NCI-H2029 (cell line): ENCODE measurements at regions not wholly inside any gene's neighbourhood (a gene's known extent, or its start where the extent isn't known, plus 50 kb on each side); places are given as distances from the start of the nearest gene placed in this dataset.

Experiments used
- DNase-seq: peaks from one replicate; lab custom pipeline; 2025; lab: John Stamatoyannopoulos, UW

DNA sequence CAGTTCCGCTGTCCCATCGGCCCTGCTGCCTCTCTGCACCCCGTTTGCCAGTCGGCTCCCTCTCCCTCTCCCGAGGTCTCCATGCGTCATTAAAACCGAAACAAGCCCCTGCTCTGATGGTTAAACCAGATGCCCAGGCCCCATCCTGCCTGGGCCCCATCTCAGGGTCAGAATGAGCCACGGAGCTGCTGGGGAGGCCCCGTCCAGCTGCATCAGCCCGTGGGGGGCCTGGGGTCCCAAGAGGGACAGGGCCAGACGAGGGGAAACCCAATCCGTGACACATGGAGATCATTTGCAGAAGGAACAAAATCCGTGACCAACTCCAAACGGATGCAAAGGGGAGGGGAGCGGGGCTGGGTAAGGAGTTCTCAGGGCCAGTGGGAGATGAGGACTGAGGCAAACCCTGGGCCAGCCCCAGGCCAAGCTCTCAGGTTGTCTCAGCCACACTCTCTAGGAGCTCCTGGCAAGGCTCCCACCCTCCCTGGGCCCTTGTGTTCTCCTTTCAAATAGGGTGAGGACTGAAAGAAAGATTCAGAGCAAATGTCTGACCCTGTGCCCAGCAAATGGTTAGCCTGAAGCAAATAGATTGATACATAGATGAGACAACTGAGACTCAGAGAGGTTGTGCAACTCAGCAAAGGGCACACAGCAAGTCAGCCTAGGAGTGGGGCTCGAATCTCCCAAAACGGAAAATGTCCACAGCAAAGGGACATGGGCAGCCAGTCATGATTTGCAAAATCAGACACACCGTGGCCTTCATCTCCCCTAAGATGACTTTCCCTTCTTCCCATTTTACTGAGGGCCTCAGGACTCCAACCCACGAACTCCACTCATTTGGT, 162.1 kb downstream of the MN1 start:
- no peak for DNase-seq

DNA sequence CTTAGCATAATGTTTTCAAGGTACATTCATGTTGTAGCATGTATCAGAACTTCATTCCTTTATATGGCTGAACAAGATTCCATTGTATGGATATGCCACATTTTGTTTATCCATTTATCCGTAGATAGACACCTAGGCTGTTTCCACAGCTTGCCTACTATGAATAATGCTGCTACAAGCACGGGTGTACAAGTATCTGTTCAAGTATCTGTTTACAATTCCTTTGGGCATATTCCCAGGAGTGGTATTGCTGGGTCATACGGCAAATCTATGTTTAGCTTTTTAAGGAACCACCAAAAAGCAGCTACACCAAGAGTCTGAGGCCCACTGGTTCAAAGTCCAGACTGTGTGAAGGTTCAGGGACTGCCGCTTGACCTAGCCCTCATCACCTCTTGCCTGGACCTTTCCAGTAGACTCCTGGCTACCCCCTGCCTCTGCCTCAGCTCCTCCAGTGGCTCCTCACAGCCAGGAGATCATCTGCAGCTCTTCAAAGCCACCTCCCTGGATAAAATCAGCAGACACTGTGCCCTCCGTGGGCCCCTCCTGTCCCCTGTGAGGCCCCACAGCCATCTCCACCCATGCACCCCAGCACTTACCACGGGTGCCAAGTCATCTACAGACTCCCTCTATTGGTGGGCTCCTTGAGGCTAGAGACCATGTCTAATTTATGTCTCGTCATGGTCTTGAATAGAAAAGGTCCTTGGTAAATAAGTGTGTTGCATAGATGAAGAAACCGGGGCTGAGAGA, 160.3 kb downstream of the MN1 start:
- no peak for DNase-seq

GRCh38 chr22:27642104-27642800, 159.3 kb downstream of the MN1 start:
- no peak for DNase-seq

DNA sequence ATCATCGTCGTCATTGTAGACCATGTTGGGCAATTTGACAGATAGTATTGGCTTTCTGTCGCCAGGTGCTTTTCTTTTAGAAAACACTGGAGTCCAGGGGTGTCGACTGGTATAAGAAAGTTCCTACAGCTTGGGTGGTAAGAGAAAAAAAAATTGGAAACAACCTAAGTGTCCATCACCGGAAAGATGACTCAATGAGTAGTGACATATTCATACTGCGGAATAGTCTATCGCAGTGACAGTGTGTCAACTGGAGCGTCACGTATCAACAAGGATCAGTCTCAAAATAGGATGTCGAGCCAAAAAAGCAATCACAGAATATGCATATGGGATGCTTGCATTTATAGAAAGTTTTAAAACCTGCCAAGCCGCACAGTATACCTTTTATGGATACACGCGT, 157.6 kb downstream of the MN1 start:
- DNase-seq = no peak

GRCh38 chr22:27644566-27644965, 157.0 kb downstream of the MN1 start:
- no peak for DNase-seq

DNA sequence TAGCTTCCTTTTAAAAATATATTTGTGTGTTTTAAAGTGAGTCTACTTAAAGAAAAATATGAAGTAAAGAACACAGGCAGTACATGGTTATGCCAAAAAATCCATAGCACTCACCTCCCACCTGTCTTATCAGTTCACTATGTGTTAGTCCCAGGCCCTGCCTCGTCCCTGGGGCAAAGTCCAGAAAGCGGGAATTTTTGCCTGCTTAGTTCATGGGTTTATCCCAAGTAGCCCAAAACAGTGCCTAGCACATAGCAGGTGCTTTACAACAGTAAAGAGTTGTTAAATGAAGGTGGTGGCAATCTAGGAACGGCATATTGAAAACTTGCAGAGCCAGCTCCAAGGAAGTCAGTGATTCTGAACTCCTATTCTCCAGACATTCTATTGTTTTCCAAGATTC, 154.0 kb downstream of the MN1 start:
- DNase-seq = no peak

- no peak for DNase-seq
Measured at GRCh38 chr22:27648074-27648473, 153.5 kb downstream of the MN1 start.

DNA sequence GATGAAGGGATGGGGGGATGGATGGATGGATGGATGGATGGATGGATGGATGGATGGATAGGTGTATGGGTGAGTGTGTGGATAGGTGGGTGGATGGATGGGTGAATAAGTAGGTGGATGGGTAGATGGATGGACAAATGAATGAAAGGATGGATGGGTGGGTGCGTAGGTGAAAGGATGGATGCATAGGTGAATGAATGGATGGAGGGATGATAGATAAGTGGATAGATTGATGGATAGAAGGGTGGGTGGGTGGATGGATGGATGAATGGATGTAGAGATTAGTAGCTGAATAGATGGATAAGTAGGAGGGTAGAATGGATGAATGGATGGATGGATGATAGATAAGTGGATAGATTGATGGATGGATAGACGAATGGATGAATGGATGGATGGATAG, 152.7 kb downstream of the MN1 start:
- DNase-seq = no peak

DNA sequence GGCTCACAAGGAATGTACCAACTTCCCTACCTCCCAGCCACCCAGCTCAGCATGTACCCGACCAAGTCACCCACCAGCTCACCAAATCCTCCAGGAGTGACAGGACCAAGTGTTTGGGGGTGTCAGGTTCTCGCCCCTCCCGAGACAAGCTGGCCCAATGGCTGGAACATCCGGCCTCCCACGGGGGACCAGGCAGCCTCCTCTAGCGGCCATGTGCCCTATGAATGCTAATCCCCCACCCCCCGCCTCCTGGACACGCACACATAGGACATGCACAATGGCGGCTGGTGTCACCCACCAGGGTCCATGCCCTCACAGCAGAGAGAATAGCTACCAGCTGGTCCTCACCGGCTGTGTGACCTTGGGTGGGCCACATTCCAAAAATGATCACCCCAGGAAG, 151.0 kb downstream of the MN1 start:
- DNase-seq = no peak

DNA sequence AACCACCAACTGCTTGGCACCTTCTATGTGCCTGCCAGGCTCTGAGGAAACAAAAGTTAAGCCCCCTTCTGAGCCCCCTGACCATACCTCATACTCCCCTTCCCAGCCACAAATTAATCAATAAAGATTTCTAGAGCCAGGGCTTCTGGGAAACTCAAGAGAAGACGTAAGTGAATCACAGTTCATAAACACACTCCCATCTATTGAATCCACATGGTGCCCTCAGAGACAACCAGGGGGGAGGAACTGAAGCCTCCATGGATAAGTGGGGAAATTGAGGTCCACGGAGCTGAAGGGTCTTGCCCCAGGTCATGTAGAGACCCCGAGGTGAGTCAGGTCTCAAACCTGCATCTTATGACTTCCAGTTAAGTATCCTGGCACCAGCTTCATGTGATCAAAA, 150.6 kb downstream of the MN1 start:
- no peak for DNase-seq

GRCh38 chr22:27651486-27651885, 150.1 kb downstream of the MN1 start:
- no peak for DNase-seq

DNA sequence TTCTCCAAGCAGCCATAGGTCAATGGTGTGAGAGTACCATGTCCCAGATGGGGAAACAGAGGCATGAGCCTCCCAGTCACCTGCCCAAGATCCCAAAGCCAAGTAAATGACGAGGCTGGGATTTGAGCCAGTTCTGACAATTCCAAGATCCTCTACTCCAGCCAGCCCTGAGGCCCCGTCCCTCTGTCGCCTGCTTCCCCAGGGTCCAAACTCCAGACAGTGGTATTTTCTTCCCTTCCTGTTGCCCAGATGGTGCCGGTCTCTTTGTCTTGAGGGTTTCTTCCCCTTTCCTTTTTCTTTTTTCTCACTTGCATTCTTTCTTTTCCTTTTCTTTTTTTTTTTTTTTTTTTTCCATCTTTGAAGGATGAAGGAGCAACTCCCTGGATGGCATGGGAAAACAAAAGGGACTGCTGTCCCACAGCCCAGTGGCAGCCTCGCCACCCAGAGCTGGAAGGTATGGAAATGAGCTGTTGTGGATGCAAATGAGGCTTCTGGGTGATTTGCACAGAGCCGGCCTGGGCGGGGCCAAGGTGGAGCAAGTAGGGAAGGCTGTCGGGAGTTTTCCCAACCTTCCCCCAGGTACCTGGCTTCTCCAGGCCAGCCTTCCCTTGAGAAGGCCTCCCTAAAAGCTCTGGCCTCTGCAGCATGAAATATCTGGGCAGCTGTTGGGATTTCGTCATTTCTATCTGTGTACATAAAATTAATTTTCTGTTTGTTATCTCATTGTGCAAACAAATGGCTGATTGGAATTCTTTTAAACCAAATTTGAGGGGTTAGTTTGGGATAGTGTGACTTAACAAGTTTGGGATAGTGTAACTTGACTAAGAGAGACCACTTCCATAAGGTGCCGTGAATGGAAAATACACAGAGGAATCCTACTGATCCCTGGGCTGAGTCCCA, 146.8 kb downstream of the MN1 start:
- DNase-seq = no peak

DNA sequence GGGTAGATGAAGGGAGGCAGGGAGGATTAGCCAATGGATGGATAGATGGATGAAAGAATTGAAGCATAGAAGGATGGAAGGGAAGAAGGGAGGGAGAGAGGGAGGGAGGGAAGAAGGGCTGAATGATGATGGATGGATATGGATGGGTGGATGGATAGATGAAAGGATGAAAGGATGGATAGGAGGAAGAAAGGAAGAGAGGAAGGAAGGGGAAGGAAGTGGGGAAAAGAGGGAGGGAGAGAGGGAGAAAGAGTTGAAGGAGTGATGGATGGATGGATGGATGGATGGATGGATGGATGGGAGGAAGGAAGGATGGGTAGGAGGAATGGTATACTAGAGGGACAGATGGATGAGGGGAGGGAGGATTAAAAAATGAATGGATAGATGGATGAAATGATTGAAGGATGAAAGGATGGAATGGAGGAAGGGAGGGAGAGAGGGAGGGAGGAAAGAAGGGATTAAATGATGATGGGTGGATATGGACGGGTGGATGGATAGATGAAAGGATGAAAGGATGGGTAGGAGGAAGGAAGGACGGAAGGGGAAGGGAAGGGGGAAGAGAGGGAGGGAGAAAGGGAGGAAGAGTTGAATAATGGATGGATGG, 145.9 kb downstream of the MN1 start:
- DNase-seq = no peak

DNA sequence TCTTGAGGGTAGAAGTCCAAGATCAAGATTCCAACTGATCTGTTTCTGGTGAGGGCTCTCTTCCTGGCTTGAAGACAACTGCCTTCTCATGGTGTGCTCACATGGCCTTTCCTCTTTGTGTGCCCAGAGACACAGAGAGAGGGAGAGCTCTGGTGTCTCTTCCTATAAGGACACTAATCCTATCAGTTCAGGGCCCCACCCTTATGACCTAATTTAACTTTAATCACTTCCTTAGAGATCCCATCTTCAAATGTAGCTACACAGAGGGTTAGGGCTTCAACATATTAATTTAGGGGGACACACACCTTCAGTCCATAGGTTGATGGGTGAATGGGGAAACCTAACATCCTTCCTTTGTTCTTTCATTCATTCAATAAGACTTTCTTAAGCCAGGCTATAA, 144.6 kb downstream of the MN1 start:
- DNase-seq = no peak

- DNase-seq = no peak
Measured at GRCh38 chr22:27660306-27660705, 141.2 kb downstream of the MN1 start.

GRCh38 chr22:27662359-27663301, 138.9 kb downstream of the MN1 start:
- no peak for DNase-seq

GRCh38 chr22:27663812-27664211, 137.7 kb downstream of the MN1 start:
- no peak for DNase-seq

GRCh38 chr22:27666272-27666997, 135.1 kb downstream of the MN1 start:
- no peak for DNase-seq

- DNase-seq = no peak
Measured at GRCh38 chr22:27667121-27667843, 134.3 kb downstream of the MN1 start.
